LNCAP (cell line): ENCODE measurements at regions not wholly inside any gene's neighbourhood (a gene's known extent, or its start where the extent isn't known, plus 50 kb on each side); places are given as distances from the start of the nearest gene placed in this dataset.

Experiments
- TF ChIP-seq, protein P1 (sequence below): fragments of 450-650 bp; IDR thresholded peaks from 2 replicates; pipeline ENCODE4 v1.5.1; 2017; ENCODE audit warnings: mild to moderate bottlenecking

DNA sequence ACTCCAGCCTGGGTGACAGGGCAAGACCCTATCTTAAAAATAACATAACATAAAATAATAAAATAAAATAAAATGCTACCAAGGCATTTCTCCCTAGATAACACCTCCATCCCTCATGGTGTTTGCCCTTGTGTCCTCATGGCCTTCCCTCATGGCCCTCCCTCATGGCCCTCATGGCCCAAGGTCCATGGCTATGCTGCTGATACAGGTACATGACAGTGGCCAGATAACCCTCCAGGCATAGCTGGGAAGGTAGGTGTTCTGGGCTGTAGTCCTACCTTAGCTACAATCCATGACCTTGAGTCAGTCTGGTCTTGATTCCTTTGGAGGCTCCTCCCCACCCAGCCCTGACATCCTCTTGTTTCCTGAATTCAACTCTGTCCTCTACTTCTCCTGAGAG is 75.2 kb downstream of the PJA1 start:
- TF ChIP-seq, protein P1, sequence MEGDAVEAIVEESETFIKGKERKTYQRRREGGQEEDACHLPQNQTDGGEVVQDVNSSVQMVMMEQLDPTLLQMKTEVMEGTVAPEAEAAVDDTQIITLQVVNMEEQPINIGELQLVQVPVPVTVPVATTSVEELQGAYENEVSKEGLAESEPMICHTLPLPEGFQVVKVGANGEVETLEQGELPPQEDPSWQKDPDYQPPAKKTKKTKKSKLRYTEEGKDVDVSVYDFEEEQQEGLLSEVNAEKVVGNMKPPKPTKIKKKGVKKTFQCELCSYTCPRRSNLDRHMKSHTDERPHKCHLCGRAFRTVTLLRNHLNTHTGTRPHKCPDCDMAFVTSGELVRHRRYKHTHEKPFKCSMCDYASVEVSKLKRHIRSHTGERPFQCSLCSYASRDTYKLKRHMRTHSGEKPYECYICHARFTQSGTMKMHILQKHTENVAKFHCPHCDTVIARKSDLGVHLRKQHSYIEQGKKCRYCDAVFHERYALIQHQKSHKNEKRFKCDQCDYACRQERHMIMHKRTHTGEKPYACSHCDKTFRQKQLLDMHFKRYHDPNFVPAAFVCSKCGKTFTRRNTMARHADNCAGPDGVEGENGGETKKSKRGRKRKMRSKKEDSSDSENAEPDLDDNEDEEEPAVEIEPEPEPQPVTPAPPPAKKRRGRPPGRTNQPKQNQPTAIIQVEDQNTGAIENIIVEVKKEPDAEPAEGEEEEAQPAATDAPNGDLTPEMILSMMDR: no peak

DNA sequence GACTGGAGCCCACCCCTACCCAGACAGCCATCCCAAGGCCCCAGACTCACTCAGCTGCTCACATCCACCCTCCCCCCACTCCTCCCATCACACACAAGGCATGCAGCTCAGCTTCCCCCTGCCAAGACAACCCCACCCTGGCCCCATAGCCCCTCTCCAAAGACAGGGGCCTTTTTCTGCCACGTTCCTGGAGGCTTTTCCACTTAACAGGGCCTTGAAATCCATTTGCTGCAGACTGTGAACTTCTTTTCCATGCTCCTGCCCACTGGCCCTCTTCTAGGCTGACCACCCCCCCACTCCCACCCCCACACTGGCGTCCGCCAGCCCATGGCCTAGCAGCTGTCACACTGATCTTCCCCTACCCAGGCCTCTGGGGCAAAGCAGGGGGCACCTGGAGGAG is 76.0 kb downstream of the PJA1 start:
- TF ChIP-seq, protein P1: no peak

DNA sequence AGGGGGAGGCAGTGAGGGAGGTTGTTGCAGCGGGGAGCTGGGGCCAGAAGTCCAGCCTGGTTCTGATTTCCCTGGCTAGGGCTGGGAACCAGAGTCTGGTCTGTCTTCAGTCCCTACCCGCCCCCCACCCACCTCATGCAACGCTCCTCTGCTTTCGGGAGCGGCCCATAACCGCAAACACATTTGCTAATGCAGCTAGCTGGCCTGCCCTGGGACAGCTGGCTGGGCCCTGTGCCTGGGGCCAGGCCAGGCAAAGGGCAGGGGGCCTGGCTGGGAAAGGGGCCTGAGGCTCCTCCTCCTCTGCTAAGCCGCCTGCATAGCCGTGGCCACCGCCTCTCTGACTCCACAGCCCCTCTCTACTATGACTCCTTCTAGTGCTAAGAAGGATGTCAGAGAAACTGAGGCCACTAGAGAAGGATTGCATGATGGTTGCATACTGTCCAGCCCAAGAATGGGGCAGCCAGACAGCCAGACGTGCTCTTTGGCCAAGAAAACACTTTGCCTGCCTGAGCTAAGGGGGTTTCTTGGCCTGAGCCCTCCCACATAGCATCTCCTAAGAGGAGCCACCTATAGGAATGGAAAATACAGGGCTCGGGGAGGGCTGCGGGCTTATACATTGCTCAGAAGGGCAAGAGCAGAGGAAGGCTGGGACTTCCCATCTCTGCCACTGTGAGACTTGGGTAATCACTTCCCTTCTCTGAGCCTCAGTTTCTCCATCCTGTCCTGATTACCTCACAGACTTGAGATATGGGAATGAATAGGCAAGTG is 76.9 kb downstream of the PJA1 start:
- TF ChIP-seq, protein P1: no peak

DNA sequence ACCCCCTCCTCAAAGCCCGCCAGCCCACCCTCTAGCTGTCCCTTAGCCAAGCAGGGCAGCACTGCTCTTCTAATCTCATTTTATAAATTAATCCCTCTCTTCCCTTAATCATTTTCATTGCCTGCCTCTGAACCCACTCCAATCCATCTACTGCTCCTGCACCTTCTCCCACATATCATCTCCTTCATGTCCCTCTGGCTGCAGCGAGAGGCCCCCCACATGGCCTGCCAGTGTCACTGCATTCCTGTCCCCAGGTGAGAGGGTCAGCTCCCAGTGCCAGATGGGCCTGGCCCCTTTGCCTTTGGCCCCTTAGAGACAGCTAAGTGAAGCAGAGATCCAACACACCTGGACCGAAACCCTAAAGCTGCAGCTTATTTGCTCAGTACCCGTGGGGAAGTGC is 79.4 kb downstream of the PJA1 start:
- TF ChIP-seq, protein P1: no peak

DNA sequence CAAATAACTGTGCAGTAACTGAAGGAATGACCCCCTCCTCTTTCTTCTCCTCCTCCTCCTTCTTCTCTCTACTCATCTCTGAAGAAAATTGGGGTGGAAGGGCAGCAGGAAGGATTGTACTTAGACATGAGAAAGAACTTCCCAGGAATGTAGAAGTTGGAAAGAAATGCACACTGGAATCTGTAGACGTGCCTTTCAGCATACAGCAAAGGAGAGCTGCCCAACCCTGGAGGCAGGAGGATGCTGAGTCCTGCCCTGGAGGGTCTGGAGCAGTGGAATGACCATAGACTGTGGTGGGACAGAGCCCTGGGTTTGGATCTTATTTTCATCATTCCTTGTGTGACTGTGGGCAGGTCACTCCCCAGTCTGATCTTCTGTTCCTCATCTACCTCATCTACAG is 80.1 kb downstream of the PJA1 start:
- TF ChIP-seq, protein P1: no peak

DNA sequence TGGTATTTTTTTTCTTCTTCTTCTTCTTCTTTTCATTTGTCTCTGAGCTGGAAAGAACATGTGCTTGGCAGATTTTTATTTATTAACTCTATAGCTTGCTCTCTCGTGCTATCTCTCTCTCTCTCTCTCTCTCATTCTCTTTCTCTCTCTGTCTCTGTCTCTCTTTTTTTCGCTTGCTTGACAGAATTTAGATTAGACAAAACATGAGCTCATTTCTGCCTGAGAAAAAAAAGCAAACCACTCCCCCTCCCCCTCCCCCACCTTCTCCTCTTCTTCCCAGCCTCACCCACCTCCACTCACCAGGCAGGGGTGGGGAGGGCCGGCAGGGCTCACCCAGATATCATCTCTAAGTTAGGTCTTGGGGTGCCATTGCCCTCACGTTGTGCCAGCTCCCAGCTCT is 81.5 kb downstream of the PJA1 start:
- TF ChIP-seq, protein P1: no peak

DNA sequence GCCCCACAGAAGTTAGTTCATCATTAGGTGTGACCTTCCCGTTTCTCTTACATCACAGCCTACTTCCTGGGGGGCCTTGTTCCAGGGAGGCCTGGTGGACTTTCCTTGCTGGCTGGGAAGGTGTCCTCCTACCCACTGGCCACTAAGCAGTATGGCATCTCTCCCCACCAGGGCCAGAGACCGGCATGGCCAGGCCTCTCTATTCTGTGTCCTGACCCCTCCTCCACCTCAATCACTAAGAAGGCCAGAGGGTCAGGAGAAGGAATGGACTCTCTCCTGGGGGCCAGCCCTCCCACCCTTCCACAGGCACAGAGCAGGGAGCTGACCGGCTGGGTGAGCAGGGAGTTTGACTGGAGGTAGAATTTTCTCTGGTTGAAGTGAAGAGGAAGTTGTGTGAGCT is 81.9 kb downstream of the PJA1 start:
- TF ChIP-seq, protein P1: no peak

DNA sequence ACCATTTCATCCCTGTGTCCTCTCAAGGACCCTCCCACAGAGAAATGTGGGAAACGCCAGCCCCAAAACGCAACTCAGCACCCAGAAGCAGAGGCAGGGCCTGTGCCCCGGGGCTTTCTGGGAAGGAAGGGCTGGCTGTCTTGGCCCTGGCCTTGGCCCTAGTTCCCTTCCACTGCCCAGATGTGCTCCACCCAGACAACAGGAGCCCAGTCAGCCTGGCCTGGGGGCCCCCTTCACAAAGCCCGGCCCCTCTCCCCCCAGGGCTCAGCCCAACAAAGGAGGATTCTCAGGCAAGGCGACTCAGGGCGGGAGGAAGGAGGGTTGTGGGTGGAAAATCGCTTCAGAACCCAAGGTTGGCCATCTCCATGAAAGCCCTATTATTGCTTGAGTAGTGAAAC is 82.5 kb downstream of the PJA1 start:
- TF ChIP-seq, protein P1: no peak
